ENCODE measurements at regions not wholly inside any gene's neighbourhood (a gene's known extent, or its start where the extent isn't known, plus 50 kb on each side); places are given as distances from the start of the nearest gene placed in this dataset.

DNA sequence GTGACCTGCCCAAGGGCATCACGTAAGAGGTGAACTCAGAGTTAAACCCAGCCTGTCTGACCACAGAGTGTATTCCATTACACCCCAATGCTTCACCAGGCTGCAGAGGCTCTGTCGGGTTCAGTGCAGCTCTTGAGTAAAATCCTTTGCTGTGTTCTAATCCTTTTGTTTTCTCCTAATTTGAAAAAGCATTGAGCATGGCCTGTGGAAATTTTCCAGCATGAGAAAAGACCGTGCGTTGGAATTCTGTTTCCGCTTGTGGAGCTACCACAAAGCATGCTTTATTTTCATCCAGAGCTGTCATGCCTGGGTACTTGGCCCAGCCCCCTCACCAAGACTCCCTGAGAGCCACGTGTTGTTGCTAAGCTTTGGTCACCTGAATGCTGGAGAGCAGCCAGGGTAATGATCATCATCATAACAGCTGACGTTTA, 317.6 kb downstream of the PRDM2 start:
- no peaks in the 10 kb centered on the region for H3K36me3 ChIP-seq (ENCODE audit: control insufficient read depth, insufficient read depth, low read length)
- H3K27me3 ChIP-seq (replicated peaks; ENCODE audit: control insufficient read depth, insufficient read depth, low read length) = no peaks in the 10 kb centered on the region; the same call in none of the 2 replicates
- no peak overlapping the region for H3K4me3 ChIP-seq (replicated peaks; ENCODE audit: low read depth, low read length)
- TF ChIP-seq, protein P1, sequence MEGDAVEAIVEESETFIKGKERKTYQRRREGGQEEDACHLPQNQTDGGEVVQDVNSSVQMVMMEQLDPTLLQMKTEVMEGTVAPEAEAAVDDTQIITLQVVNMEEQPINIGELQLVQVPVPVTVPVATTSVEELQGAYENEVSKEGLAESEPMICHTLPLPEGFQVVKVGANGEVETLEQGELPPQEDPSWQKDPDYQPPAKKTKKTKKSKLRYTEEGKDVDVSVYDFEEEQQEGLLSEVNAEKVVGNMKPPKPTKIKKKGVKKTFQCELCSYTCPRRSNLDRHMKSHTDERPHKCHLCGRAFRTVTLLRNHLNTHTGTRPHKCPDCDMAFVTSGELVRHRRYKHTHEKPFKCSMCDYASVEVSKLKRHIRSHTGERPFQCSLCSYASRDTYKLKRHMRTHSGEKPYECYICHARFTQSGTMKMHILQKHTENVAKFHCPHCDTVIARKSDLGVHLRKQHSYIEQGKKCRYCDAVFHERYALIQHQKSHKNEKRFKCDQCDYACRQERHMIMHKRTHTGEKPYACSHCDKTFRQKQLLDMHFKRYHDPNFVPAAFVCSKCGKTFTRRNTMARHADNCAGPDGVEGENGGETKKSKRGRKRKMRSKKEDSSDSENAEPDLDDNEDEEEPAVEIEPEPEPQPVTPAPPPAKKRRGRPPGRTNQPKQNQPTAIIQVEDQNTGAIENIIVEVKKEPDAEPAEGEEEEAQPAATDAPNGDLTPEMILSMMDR (IDR thresholded peaks at IDR 0.05; ENCODE audit: insufficient read depth, low read length, poor library complexity, severe bottlenecking) = no peak
- DNase-seq (ENCODE audit: extremely low read depth, insufficient read length) = no peak

DNA sequence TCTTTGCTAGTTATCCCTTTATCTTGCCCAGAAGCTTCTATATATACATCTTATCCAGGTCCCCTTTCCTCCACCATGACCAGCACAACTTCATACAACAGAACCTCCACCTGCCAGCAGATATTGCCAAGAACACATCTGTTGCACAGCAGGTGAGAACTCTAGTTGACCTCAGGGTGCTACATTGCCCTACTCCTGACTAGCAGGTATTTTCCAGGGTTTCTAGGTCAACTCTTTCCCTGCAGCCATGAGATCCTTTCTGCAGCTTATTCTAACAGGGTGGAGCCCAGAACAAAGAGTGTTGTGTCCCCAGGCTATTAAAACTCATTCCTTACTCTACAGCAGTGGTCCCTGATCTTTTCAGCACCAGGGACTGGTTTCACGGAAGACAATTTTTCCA, 319.5 kb downstream of the PRDM2 start:
- no peaks in the 10 kb centered on the region for H3K36me3 ChIP-seq (ENCODE audit: control insufficient read depth, insufficient read depth, low read length)
- TF ChIP-seq, protein P1 (IDR thresholded peaks at IDR 0.05; ENCODE audit: insufficient read depth, low read length, poor library complexity, severe bottlenecking) = no peak
- H3K4me3 ChIP-seq (replicated peaks; ENCODE audit: low read depth, low read length) = no peak overlapping the region
- DNase-seq (ENCODE audit: extremely low read depth, insufficient read length) = no peak
- no peaks in the 10 kb centered on the region; the same call in 1 of the 2 replicates for H3K27me3 ChIP-seq (replicated peaks; ENCODE audit: control insufficient read depth, insufficient read depth, low read length)

DNA sequence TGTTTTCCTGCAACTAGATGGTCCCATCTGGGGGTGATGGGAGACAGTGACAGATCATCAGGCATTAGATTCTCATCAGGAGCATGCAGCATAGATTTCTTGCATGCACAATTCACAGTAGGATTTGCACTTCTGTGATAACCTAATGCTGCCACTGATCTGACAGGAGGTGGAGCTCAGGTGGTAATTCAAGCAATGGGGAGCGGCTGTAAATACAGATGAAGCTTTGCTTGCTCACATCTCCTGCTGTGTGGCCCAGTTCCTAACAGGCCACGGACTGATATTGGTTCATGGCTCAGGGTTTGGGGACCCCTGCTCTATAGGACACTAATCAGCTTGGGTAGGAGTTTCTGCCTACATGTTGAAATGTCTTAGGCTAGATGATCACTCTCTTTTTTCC, 320.0 kb downstream of the PRDM2 start:
- Histone ChIP-seq H3K4me3 (replicated peaks; ENCODE audit: low read depth, low read length) (no peak overlapping the region), H3K36me3 (ENCODE audit: control insufficient read depth, insufficient read depth, low read length) (no peaks in the 10 kb centered on the region), H3K27me3 (replicated peaks; ENCODE audit: control insufficient read depth, insufficient read depth, low read length) (no peaks in the 10 kb centered on the region; the same call in 1 of the 2 replicates)
- DNase-seq (ENCODE audit: extremely low read depth, insufficient read length) = no peak
- TF ChIP-seq, protein P1 (IDR thresholded peaks at IDR 0.05; ENCODE audit: insufficient read depth, low read length, poor library complexity, severe bottlenecking) = no peak

DNA sequence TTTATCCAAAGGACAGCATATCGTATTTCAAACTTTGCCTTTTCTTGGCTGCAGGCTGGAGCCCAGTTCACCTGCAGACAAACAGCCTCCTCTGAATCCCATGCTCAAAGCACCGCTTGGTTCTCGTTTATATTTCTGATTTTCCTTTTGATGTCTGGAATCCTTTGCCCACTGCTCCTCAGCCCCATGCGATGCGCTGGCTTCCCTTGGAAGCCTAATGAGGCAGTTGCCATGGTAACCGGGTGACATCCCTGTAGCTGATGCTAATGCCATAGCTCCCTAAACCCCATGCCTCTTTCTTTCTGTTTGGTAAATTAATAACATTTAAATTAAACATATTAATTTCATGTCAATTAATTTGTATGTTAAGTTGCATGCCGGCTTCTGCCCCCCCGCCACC, 327.1 kb downstream of the PRDM2 start:
- Histone ChIP-seq H3K4me3 (replicated peaks; ENCODE audit: low read depth, low read length) (no peak overlapping the region), H3K36me3 (ENCODE audit: control insufficient read depth, insufficient read depth, low read length) (no peaks in the 10 kb centered on the region), H3K27me3 (replicated peaks; ENCODE audit: control insufficient read depth, insufficient read depth, low read length) (no peaks in the 10 kb centered on the region)
- DNase-seq (ENCODE audit: extremely low read depth, insufficient read length) = no peak
- TF ChIP-seq, protein P1 (IDR thresholded peaks at IDR 0.05; ENCODE audit: insufficient read depth, low read length, poor library complexity, severe bottlenecking) = no peak

DNA sequence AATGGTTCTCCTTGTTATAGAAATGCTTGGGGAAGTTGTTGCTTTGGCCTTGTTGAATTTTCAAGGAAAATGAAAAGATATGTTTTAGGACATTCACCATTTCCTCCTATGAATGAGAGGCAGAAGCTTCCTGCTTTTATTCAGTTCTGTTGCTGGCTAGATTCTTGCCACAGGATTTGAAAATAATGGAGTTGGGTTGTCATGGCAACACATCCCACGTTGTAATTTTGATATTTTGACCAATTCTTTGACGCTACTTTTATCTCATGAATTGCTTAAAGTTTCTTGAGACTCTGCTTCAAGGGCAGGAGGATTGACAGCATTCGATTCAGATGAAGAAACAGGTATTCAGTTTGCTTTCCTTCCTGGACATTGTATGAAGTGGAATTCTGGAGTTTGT, 331.5 kb downstream of the PRDM2 start:
- Histone ChIP-seq H3K36me3 (ENCODE audit: control insufficient read depth, insufficient read depth, low read length) (no peaks in the 10 kb centered on the region), H3K4me3 (replicated peaks; ENCODE audit: low read depth, low read length) (no peak overlapping the region), H3K27me3 (replicated peaks; ENCODE audit: control insufficient read depth, insufficient read depth, low read length) (no peaks in the 10 kb centered on the region; the same call in 1 of the 2 replicates)
- TF ChIP-seq, protein P1 (IDR thresholded peaks at IDR 0.05; ENCODE audit: insufficient read depth, low read length, poor library complexity, severe bottlenecking) = no peak
- no peak for DNase-seq (ENCODE audit: extremely low read depth, insufficient read length)

DNA sequence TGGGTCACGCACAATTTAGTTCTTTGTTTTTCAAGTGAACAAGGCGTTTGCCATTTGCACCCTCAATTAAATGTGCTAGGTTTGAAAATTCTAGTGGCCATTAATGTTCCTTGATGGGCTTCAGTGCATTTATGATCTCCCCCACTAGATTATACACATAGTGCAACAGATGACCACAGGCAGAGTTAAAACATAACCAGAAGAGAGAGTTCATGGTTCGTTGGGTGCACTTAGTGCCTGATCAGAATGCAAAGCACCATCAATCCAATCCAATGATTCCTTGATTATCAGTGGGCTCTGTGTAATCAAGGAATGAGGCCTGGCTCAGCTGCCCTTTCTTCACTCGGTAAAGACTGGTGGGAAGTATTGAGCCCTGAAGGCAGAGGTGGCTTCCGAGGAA, 334.5 kb downstream of the PRDM2 start:
- Histone ChIP-seq H3K36me3 (ENCODE audit: control insufficient read depth, insufficient read depth, low read length) (no peaks in the 10 kb centered on the region), H3K27me3 (replicated peaks; ENCODE audit: control insufficient read depth, insufficient read depth, low read length) (no peaks in the 10 kb centered on the region; the same call in 1 of the 2 replicates), H3K4me3 (replicated peaks; ENCODE audit: low read depth, low read length) (no peak overlapping the region)
- no peak for DNase-seq (ENCODE audit: extremely low read depth, insufficient read length)
- TF ChIP-seq, protein P1 (IDR thresholded peaks at IDR 0.05; ENCODE audit: insufficient read depth, low read length, poor library complexity, severe bottlenecking) = no peak
